Retinal pigment epithelial cell (primary cell): ENCODE measurements at regions not wholly inside any gene's neighbourhood (a gene's known extent, or its start where the extent isn't known, plus 50 kb on each side); places are given as distances from the start of the nearest gene placed in this dataset.

Source experiments
- DNase-seq: peaks from one replicate; pipeline ENCODE4 v3.0.0-alpha.2; 2010; ENCODE audit warnings: low read depth
- H3K4me3 ChIP-seq: 2 replicates; pipeline ENCODE4 v1.5.1; 2011; ENCODE audit warnings: mild to moderate bottlenecking, low read length, control low read depth, moderate library complexity
- TF ChIP-seq, protein P1 (sequence below): conservative IDR thresholded peaks from 2 replicates; pipeline ENCODE4 v1.5.1; 2011; ENCODE audit warnings: low read depth, low read length, control low read depth, inconsistent platforms

DNA sequence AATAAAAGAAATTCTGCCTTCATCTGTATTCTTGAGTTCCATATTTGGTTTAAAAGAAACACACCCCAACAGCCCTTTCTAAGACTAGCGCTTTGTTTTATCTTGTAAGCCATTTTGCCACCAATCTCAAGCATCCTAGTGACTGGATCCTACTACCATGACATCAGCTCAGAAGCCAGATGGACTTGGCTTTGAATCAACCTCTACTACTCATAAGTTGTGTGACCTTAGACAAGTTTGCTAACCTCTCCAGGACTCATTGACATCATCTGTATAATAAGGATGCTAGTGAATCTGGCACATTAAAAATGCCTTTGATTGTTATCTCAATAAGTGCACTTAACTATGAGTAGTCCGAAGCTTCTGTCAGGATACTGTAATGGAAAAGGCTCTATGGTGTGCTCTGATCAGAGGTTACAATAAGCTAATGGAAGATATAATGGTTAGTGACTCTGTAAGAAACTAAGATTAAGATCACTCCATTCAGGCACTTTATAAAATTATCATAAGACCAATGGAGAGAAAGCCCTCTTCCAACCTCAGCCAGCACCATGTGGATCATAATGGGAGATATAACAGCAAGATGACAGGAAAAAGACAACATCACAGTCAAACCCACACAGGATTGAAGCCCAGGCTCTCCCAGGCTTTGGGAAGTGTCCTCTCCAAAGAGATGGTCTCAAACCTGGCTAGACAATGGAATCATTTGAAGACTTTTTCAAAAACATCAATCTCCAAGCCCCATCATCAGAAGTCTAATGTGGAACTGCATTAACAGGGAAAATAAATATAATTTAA lies 180.6 kb upstream of the MIR17HG start:
- no peak for DNase-seq
- no peak overlapping the region for H3K4me3 ChIP-seq
- TF ChIP-seq, protein P1, sequence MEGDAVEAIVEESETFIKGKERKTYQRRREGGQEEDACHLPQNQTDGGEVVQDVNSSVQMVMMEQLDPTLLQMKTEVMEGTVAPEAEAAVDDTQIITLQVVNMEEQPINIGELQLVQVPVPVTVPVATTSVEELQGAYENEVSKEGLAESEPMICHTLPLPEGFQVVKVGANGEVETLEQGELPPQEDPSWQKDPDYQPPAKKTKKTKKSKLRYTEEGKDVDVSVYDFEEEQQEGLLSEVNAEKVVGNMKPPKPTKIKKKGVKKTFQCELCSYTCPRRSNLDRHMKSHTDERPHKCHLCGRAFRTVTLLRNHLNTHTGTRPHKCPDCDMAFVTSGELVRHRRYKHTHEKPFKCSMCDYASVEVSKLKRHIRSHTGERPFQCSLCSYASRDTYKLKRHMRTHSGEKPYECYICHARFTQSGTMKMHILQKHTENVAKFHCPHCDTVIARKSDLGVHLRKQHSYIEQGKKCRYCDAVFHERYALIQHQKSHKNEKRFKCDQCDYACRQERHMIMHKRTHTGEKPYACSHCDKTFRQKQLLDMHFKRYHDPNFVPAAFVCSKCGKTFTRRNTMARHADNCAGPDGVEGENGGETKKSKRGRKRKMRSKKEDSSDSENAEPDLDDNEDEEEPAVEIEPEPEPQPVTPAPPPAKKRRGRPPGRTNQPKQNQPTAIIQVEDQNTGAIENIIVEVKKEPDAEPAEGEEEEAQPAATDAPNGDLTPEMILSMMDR = no peak

DNA sequence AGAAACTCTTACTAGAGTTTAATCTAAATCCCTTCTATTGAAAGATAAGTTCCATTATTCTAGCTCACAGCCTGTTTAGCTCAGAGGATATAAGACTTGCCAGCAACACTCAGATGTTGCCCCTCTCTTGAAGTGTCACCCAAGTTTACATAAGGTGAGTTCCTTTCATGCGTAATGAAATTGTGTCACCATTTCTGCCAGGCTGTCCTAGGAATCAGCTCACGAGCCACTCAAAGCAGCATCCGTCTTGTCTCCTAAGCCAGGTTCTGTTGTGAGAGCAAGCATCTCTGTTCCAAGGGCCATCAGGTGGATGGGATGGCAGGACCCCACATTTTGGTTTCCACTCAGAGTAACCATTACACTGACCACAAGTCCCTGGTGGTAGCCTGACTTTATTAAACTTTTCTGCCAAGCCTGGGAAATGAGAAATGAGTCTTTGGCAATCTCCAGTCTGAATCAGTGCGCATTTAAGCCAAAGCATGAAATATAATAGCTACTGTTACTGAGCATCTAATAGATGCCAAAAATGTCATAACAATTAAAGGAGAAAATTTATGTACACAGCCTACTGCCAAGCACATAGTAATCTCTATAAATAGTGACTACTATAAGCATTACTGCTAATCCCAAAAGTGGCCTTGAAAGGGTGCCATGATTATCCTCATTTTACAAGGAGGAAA lies 179.6 kb upstream of the MIR17HG start:
- TF ChIP-seq, protein P1 = no peak
- peak; percentile 65 for DNase-seq

DNA sequence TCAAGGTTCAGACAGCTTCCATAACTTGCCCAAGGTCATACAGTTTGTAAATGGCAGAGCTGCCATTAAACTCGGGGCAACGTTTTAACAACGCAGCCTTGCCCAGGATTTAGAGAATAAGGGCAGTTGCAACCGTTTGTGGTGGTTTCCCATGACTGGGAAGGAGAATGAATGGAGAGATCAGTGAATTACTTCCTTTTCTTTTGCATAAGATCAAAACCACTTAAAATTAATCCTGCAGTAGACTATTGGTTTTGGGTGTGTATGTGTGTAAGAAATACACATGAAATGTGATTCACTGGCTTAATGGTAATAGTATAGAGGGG lies 179.1 kb upstream of the MIR17HG start:
- TF ChIP-seq, protein P1 = no peak
- no peak overlapping the region for H3K4me3 ChIP-seq
- DNase-seq = no peak

More for the DNA sequence above, 179.6 kb upstream of the MIR17HG start:
- H3K4me3 ChIP-seq = no peak overlapping the region

DNA sequence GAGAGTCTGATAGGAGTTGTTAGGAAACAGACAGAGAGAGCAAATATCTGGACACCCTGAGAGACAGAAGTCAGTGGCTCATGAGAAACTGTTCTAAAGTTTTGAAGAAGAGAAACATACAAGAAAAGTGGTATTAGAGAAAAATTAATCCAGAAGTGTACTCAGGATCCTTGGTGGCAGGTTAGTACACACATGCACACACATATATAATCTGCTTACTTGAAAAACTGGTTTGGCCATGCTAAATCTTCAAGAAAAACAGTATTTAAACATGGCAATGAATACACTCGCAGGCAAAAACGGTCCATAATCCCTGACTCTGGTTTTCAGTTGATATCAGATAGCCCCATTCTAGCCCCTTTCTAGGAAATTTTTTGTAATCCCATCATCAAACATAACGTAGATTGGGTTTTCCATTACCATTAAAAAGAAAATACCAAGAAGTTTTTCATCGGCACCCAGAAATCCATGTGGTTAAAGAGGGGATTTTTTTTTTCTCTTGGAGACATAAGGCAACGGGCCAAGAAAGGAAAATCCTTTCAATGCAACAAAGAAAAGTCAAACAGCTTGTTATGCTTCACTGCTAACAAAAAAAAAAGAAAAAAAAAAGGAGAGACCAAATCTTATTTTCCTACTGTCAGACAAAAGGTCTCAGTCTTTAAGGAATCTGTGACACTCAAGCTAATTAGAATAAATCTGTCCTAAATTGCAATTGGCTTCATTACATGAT lies 178.0 kb upstream of the MIR17HG start:
- H3K4me3 ChIP-seq = no peak overlapping the region
- TF ChIP-seq, protein P1 = no peak
- peak; percentile 56 for DNase-seq

DNA sequence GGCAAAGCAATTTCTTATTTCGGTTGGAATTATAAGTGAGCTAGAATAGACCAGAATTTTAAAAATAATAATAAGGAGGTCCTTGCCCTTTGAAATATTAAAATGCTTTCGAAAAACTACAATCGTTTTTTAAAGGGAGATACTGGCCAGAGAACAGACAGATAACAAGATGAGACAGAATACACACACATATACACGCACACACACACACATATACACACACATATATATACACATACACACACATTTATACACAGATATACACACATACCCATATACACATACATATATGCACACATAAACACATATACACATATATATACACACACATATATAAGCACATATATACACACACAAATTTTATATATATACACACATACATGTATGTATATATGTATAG lies 175.3 kb upstream of the MIR17HG start:
- no peak overlapping the region for H3K4me3 ChIP-seq
- TF ChIP-seq, protein P1 = no peak
- no peak for DNase-seq

DNA sequence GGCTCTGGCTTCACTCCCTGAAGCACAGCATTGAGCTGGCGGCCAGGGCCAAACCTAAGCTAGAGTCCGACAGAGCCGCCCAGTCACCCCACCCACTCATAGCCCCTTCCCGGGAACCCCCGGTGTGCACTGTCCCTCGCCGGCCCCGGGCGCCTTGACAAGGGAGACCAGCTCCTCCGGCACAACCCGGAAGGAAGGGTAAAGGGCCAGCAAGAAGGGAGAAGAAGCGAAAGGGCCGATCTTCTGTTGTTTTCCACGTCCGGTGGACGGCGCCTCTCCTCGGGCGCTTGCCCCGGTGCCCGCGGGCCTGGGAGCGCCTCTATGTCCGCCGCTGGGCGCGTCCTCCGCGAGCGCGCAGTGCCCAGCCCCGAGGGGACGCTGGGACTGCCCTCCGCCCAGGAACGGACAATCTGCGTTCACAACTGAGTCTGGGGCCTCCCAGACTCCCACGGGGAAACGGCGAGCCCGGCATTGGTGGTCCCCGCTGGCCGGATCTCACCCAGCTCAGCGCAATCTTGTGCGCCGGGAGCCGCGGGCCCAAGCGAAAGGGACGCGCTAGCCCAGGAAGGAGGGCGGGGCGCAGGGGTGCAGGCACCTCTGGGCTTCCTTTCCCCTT lies 172.5 kb upstream of the MIR17HG start:
- peak overlapping the region; percentile 40 for H3K4me3 ChIP-seq
- TF ChIP-seq, protein P1 = no peak
- DNase-seq = no peak
